ENCODE measurements at regions not wholly inside any gene's neighbourhood (a gene's known extent, or its start where the extent isn't known, plus 50 kb on each side); places are given as distances from the start of the nearest gene placed in this dataset.

GRCh38 chr3:106191211-106191610, 322.4 kb upstream of the CBLB start:
- no peak for DNase-seq (ENCODE audit: low read depth)
- TF ChIP-seq CTCF (IDR thresholded peaks at IDR 0.05; ENCODE audit: insufficient read depth, low read depth, low read length): no peak
- no peak overlapping the region for H3K4me3 ChIP-seq (ENCODE audit: low read depth, low read length)

- no peak overlapping the region for H3K4me3 ChIP-seq (ENCODE audit: low read depth, low read length)
- no peak for DNase-seq (ENCODE audit: low read depth)
- TF ChIP-seq CTCF (IDR thresholded peaks at IDR 0.05; ENCODE audit: insufficient read depth, low read depth, low read length): no peak
Observed at GRCh38 chr3:106191913-106192312, 323.1 kb upstream of the CBLB start.

GRCh38 chr3:106193876-106194275, 325.1 kb upstream of the CBLB start:
- TF ChIP-seq CTCF (IDR thresholded peaks at IDR 0.05; ENCODE audit: insufficient read depth, low read depth, low read length): no peak
- peak; percentile 17 for DNase-seq (ENCODE audit: low read depth)
- no peak overlapping the region for H3K4me3 ChIP-seq (ENCODE audit: low read depth, low read length)

GRCh38 chr3:106194726-106195125, 325.9 kb upstream of the CBLB start:
- no peak for DNase-seq (ENCODE audit: low read depth)
- TF ChIP-seq CTCF (IDR thresholded peaks at IDR 0.05; ENCODE audit: insufficient read depth, low read depth, low read length): no peak
- H3K4me3 ChIP-seq (ENCODE audit: low read depth, low read length): no peak overlapping the region

GRCh38 chr3:106197532-106198194, 328.9 kb upstream of the CBLB start:
- TF ChIP-seq CTCF (IDR thresholded peaks at IDR 0.05; ENCODE audit: insufficient read depth, low read depth, low read length): no peak
- H3K4me3 ChIP-seq (ENCODE audit: low read depth, low read length): no peak overlapping the region
- peak; percentile 43 for DNase-seq (ENCODE audit: low read depth)

- H3K4me3 ChIP-seq (ENCODE audit: low read depth, low read length): no peak overlapping the region
- no peak for DNase-seq (ENCODE audit: low read depth)
- no peak for TF ChIP-seq CTCF (IDR thresholded peaks at IDR 0.05; ENCODE audit: insufficient read depth, low read depth, low read length)
Observed at GRCh38 chr3:106204160-106204868, 335.5 kb upstream of the CBLB start.
